HepG2 (cell line): ENCODE measurements at regions not wholly inside any gene's neighbourhood (a gene's known extent, or its start where the extent isn't known, plus 50 kb on each side); places are given as distances from the start of the nearest gene placed in this dataset.
A peak's percentile ranks its signal among the peaks of the same experiment; 100 is the strongest.

Experiments
- EEA1 ChIP-seq: sonication (generic); formaldehyde crosslinking; IDR thresholded peaks from 2 replicates; pipeline ENCODE4 v1.5.1; 2020; ENCODE audit warnings: mild to moderate bottlenecking, missing genetic modification reagents, borderline replicate concordance
- FOXA3 ChIP-seq: IDR thresholded peaks from 2 replicates; pipeline ENCODE4 v1.6.1; 2016; ENCODE audit warnings: missing genetic modification reagents, missing compliant biosample characterization
- HHEX ChIP-seq: IDR thresholded peaks from 2 replicates; pipeline ENCODE4 v1.6.1; 2016; ENCODE audit warnings: control low read depth
- HNF1B ChIP-seq: sonication (generic); formaldehyde crosslinking; IDR thresholded peaks from 2 replicates; pipeline ENCODE4 v1.5.1; 2020; ENCODE audit warnings: mild to moderate bottlenecking, moderate library complexity, missing genetic modification reagents
- HNRNPL ChIP-seq: fragments of 200-400 bp; formaldehyde crosslinking; IDR thresholded peaks from 2 replicates; pipeline ENCODE4 v1.6.1; 2017; ENCODE audit warnings: mild to moderate bottlenecking, low read depth, low read length
- KMT2A ChIP-seq: sonication (generic); formaldehyde crosslinking; IDR thresholded peaks from 2 replicates; pipeline ENCODE4 v1.4.0; 2020; ENCODE audit warnings: missing genetic modification reagents
- NFE2 ChIP-seq: sonication (generic); formaldehyde crosslinking; IDR thresholded peaks from 2 replicates; pipeline ENCODE4 v1.4.0; 2020; ENCODE audit warnings: missing genetic modification reagents
- PAWR ChIP-seq: sonication (generic); formaldehyde crosslinking; IDR thresholded peaks from 2 replicates; pipeline ENCODE4 v1.4.0; 2020; ENCODE audit warnings: missing genetic modification reagents, mild to moderate bottlenecking, borderline replicate concordance
- POLR2AphosphoS2 ChIP-seq: IDR thresholded peaks from 2 replicates; pipeline ENCODE4 v1.6.1; 2011; ENCODE audit warnings: low read depth, low read length, improper control_type of control experiment
- PRMT3 ChIP-seq: sonication (generic); formaldehyde crosslinking; IDR thresholded peaks from 2 replicates; pipeline ENCODE4 v1.8.1; 2022; ENCODE audit warnings: low read depth, mild to moderate bottlenecking, moderate library complexity, missing genetic modification reagents, borderline replicate concordance
- RFX3 ChIP-seq: IDR thresholded peaks from 2 replicates; pipeline ENCODE4 v1.6.1; 2016; ENCODE audit warnings: missing biosample characterization, missing genetic modification reagents
- TEAD3 ChIP-seq: optimal IDR thresholded peaks from 2 replicates; pipeline ENCODE3; 2016; ENCODE audit warnings: borderline replicate concordance
- TRIM24 ChIP-seq: sonication (generic); formaldehyde crosslinking; IDR thresholded peaks from 2 replicates; pipeline ENCODE4 v1.8.0; 2022; ENCODE audit warnings: mild to moderate bottlenecking, missing genetic modification reagents
- ZNF276 ChIP-seq: sonication (generic); formaldehyde crosslinking; IDR thresholded peaks from 2 replicates; pipeline ENCODE4 v1.4.0; 2020; ENCODE audit warnings: mild to moderate bottlenecking, low read depth, missing genetic modification reagents
- ZNF558 ChIP-seq: sonication (generic); formaldehyde crosslinking; IDR thresholded peaks from 2 replicates; pipeline ENCODE4 v1.9.0; 2022; ENCODE audit warnings: mild to moderate bottlenecking, missing genetic modification reagents, borderline replicate concordance
- ZSCAN12 ChIP-seq: sonication (generic); formaldehyde crosslinking; IDR thresholded peaks from 2 replicates; pipeline ENCODE4 v1.9.0; 2021; ENCODE audit warnings: mild to moderate bottlenecking, missing genetic modification reagents
- TF ChIP-seq, protein P1 (sequence below): sonication (generic); formaldehyde crosslinking; IDR thresholded peaks from 2 replicates; pipeline ENCODE4 v1.4.0; 2020; ENCODE audit warnings: missing genetic modification reagents
- TF ChIP-seq, protein P2 (sequence below): IDR thresholded peaks from 2 replicates; pipeline ENCODE4 v1.4.0; 2020; ENCODE audit warnings: mild to moderate bottlenecking, missing genetic modification reagents
- TF ChIP-seq, protein P3 (sequence below): sonication (generic); formaldehyde crosslinking; IDR thresholded peaks from 2 replicates; pipeline ENCODE4 v1.9.0; 2022; ENCODE audit warnings: missing genetic modification reagents, mild to moderate bottlenecking, borderline replicate concordance

- TF ChIP-seq ZNF276 (CRISPR knock-in tag) (no peak), RFX3 (peak; percentile 80), PAWR (CRISPR knock-in tag) (no peak), ZNF558 (CRISPR knock-in tag) (no peak), TRIM24 (no peak), TEAD3 (peak; percentile 53), NFE2 (CRISPR knock-in tag) (no peak), PRMT3 (CRISPR knock-in tag) (no peak), EEA1 (CRISPR knock-in tag) (no peak), FOXA3 (peak; percentile 69), HHEX (CRISPR knock-in tag) (no peak), POLR2AphosphoS2 (no peak), HNF1B (no peak), ZSCAN12 (CRISPR knock-in tag) (no peak), HNRNPL (no peak), KMT2A (no peak)
- TF ChIP-seq, protein P1, sequence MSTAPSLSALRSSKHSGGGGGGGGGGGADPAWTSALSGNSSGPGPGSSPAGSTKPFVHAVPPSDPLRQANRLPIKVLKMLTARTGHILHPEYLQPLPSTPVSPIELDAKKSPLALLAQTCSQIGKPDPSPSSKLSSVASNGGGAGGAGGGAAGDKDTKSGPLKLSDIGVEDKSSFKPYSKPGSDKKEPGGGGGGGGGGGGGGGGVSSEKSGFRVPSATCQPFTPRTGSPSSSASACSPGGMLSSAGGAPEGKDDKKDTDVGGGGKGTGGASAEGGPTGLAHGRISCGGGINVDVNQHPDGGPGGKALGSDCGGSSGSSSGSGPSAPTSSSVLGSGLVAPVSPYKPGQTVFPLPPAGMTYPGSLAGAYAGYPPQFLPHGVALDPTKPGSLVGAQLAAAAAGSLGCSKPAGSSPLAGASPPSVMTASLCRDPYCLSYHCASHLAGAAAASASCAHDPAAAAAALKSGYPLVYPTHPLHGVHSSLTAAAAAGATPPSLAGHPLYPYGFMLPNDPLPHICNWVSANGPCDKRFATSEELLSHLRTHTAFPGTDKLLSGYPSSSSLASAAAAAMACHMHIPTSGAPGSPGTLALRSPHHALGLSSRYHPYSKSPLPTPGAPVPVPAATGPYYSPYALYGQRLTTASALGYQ (CRISPR knock-in tag) = no peak
- TF ChIP-seq, protein P2, sequence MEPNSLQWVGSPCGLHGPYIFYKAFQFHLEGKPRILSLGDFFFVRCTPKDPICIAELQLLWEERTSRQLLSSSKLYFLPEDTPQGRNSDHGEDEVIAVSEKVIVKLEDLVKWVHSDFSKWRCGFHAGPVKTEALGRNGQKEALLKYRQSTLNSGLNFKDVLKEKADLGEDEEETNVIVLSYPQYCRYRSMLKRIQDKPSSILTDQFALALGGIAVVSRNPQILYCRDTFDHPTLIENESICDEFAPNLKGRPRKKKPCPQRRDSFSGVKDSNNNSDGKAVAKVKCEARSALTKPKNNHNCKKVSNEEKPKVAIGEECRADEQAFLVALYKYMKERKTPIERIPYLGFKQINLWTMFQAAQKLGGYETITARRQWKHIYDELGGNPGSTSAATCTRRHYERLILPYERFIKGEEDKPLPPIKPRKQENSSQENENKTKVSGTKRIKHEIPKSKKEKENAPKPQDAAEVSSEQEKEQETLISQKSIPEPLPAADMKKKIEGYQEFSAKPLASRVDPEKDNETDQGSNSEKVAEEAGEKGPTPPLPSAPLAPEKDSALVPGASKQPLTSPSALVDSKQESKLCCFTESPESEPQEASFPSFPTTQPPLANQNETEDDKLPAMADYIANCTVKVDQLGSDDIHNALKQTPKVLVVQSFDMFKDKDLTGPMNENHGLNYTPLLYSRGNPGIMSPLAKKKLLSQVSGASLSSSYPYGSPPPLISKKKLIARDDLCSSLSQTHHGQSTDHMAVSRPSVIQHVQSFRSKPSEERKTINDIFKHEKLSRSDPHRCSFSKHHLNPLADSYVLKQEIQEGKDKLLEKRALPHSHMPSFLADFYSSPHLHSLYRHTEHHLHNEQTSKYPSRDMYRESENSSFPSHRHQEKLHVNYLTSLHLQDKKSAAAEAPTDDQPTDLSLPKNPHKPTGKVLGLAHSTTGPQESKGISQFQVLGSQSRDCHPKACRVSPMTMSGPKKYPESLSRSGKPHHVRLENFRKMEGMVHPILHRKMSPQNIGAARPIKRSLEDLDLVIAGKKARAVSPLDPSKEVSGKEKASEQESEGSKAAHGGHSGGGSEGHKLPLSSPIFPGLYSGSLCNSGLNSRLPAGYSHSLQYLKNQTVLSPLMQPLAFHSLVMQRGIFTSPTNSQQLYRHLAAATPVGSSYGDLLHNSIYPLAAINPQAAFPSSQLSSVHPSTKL (CRISPR knock-in tag) = 0 out of 2 replicates have a peak, but pooled peaks have one; percentile 35
- TF ChIP-seq, protein P3, sequence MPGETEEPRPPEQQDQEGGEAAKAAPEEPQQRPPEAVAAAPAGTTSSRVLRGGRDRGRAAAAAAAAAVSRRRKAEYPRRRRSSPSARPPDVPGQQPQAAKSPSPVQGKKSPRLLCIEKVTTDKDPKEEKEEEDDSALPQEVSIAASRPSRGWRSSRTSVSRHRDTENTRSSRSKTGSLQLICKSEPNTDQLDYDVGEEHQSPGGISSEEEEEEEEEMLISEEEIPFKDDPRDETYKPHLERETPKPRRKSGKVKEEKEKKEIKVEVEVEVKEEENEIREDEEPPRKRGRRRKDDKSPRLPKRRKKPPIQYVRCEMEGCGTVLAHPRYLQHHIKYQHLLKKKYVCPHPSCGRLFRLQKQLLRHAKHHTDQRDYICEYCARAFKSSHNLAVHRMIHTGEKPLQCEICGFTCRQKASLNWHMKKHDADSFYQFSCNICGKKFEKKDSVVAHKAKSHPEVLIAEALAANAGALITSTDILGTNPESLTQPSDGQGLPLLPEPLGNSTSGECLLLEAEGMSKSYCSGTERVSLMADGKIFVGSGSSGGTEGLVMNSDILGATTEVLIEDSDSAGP (CRISPR knock-in tag) = no peak; the same call in 1 of the 2 replicates
Measured at GRCh38 chr1:4270651-4271337, 370.7 kb upstream of the C1orf174 start (continued).
